ENCODE measurements at regions not wholly inside any gene's neighbourhood (a gene's known extent, or its start where the extent isn't known, plus 50 kb on each side); places are given as distances from the start of the nearest gene placed in this dataset.
"Not testable (repeated sequence)": the region's sequence is repeated elsewhere in the genome, so short reads cannot be mapped to it uniquely, and the experiment has no call there.

GRCh38 chr1:165147799-165148198 lies 208.7 kb downstream of the LMX1A start:
- no peak for DNase-seq (ENCODE audit: low spot score)

- DNase-seq (ENCODE audit: low spot score): peak; percentile 20
Measured at GRCh38 chr1:165144757-165145397, 211.6 kb downstream of the LMX1A start.

GRCh38 chr1:165143437-165144065 lies 213.0 kb downstream of the LMX1A start:
- DNase-seq (ENCODE audit: low spot score): no peak

- DNase-seq (ENCODE audit: low spot score): no peak
Measured at GRCh38 chr1:165138960-165139359, 217.6 kb downstream of the LMX1A start.

GRCh38 chr1:165137551-165138316 lies 218.8 kb downstream of the LMX1A start:
- no peak for DNase-seq (ENCODE audit: low spot score)

- DNase-seq (ENCODE audit: low spot score): no peak
Measured at GRCh38 chr1:165134431-165134830, 222.1 kb downstream of the LMX1A start.

- peak; percentile 38 for DNase-seq (ENCODE audit: low spot score)
Measured at GRCh38 chr1:165129568-165130164, 226.8 kb downstream of the LMX1A start.

- DNase-seq (ENCODE audit: low spot score): no peak
Measured at GRCh38 chr1:165124772-165125171, 231.7 kb downstream of the LMX1A start.

GRCh38 chr1:165119086-165119485 lies 237.4 kb downstream of the LMX1A start:
- DNase-seq (ENCODE audit: low spot score): no peak

GRCh38 chr1:165117482-165117881 lies 239.0 kb downstream of the LMX1A start:
- DNase-seq (ENCODE audit: low spot score): no peak

GRCh38 chr1:165116732-165117131 lies 239.8 kb downstream of the LMX1A start:
- no peak for DNase-seq (ENCODE audit: low spot score)

GRCh38 chr1:165116171-165116570 lies 240.3 kb downstream of the LMX1A start:
- DNase-seq (ENCODE audit: low spot score): no peak

GRCh38 chr1:165114889-165115285 lies 241.6 kb downstream of the LMX1A start:
- DNase-seq (ENCODE audit: low spot score): no peak

GRCh38 chr1:165114022-165114888 lies 242.3 kb downstream of the LMX1A start:
- DNase-seq (ENCODE audit: low spot score): peak; percentile 18

- DNase-seq (ENCODE audit: low spot score): no peak
Measured at GRCh38 chr1:165112260-165112659, 244.3 kb downstream of the LMX1A start.

GRCh38 chr1:165109013-165109412 lies 247.5 kb downstream of the LMX1A start:
- DNase-seq (ENCODE audit: low spot score): no peak

- not testable (repeated sequence) for DNase-seq (ENCODE audit: low spot score)
Measured at GRCh38 chr1:165092542-165093162, 263.9 kb downstream of the LMX1A start.

- DNase-seq (ENCODE audit: low spot score): no peak
Measured at GRCh38 chr1:165080253-165080896, 276.1 kb downstream of the LMX1A start.

GRCh38 chr1:165078391-165078790 lies 278.1 kb downstream of the LMX1A start:
- no peak for DNase-seq (ENCODE audit: low spot score)

GRCh38 chr1:165075725-165076370 lies 280.7 kb downstream of the LMX1A start:
- peak; percentile 7 for DNase-seq (ENCODE audit: low spot score)

Data from HuH-7.5 (cell line).